ENCODE measurements at regions not wholly inside any gene's neighbourhood (a gene's known extent, or its start where the extent isn't known, plus 50 kb on each side); places are given as distances from the start of the nearest gene placed in this dataset.

DNA sequence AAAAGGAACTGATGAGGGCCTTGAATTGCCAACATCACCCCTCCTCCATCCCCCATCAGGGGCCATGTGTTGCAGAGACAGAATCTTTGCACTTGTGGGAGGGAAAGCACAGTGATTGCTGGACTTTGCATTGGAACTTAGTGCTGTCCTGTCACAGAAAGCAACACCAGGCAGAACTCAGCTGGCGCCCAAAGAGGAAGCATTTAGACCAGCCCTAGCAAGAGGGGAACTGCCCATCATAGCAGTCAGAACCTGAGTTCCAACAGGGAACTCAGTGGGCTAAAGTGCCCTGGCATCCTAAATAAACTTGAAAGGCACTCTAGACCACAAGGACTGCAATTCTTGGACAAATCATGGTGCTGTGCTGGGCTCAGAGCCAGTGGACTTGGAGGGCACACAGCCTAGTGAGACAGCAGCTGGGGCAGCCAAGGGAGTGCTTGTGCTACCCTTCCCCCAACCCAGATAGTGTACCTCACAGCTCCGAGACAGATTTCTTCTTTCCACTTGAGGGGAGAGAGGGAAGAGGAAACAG, 128.1 kb downstream of the ACTL7B start:
- Histone ChIP-seq H3K27ac (ENCODE audit: low read depth in 1 of 2, low read length in 2 of 2) (no peak overlapping the region), H3K4me1 (ENCODE audit: control insufficient read depth in 4 of 4, insufficient read depth in 4 of 4, low read length in 3 of 4) (no peaks in the 10 kb centered on the region), H3K9ac (ENCODE audit: low read depth in 1 of 2, low read length in 2 of 2) (no peak overlapping the region), H3K36me3 (ENCODE audit: control insufficient read depth in 4 of 4, insufficient read depth in 3 of 4, low read depth in 1 of 4, low read length in 3 of 4) (no peaks in the 10 kb centered on the region), H3K9me3 (ENCODE audit: control insufficient read depth in 4 of 4, low read length in 3 of 4) (peaks cover 0 to 3% (median 0%) of the 10 kb centered on the region in 4 donors), H3K4me3 (ENCODE audit: low read depth in 1 of 3, low read length in 3 of 3) (no peak overlapping the region), H3K27me3 (ENCODE audit: control insufficient read depth in 4 of 4, insufficient read depth in 4 of 4, low read length in 3 of 4) (no peaks in the 10 kb centered on the region)
- TF ChIP-seq ATF3 (IDR thresholded peaks at IDR 0.05), result no peak
- TF ChIP-seq CTCF (IDR thresholded peaks at IDR 0.05; ENCODE audit: low read depth, low read length, missing input control), result no peak
- no peak for TF ChIP-seq NR2F2 (IDR thresholded peaks at IDR 0.05)
- TF ChIP-seq MAX (IDR thresholded peaks at IDR 0.05), result no peak
- TF ChIP-seq, protein P1, sequence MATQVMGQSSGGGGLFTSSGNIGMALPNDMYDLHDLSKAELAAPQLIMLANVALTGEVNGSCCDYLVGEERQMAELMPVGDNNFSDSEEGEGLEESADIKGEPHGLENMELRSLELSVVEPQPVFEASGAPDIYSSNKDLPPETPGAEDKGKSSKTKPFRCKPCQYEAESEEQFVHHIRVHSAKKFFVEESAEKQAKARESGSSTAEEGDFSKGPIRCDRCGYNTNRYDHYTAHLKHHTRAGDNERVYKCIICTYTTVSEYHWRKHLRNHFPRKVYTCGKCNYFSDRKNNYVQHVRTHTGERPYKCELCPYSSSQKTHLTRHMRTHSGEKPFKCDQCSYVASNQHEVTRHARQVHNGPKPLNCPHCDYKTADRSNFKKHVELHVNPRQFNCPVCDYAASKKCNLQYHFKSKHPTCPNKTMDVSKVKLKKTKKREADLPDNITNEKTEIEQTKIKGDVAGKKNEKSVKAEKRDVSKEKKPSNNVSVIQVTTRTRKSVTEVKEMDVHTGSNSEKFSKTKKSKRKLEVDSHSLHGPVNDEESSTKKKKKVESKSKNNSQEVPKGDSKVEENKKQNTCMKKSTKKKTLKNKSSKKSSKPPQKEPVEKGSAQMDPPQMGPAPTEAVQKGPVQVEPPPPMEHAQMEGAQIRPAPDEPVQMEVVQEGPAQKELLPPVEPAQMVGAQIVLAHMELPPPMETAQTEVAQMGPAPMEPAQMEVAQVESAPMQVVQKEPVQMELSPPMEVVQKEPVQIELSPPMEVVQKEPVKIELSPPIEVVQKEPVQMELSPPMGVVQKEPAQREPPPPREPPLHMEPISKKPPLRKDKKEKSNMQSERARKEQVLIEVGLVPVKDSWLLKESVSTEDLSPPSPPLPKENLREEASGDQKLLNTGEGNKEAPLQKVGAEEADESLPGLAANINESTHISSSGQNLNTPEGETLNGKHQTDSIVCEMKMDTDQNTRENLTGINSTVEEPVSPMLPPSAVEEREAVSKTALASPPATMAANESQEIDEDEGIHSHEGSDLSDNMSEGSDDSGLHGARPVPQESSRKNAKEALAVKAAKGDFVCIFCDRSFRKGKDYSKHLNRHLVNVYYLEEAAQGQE (IDR thresholded peaks at IDR 0.05), result no peak
- TF ChIP-seq GABPA (IDR thresholded peaks at IDR 0.05 in 1 of 2, conservative IDR thresholded peaks at IDR 0.05 in 1 of 2), result no peak
- TF ChIP-seq, protein P2, sequence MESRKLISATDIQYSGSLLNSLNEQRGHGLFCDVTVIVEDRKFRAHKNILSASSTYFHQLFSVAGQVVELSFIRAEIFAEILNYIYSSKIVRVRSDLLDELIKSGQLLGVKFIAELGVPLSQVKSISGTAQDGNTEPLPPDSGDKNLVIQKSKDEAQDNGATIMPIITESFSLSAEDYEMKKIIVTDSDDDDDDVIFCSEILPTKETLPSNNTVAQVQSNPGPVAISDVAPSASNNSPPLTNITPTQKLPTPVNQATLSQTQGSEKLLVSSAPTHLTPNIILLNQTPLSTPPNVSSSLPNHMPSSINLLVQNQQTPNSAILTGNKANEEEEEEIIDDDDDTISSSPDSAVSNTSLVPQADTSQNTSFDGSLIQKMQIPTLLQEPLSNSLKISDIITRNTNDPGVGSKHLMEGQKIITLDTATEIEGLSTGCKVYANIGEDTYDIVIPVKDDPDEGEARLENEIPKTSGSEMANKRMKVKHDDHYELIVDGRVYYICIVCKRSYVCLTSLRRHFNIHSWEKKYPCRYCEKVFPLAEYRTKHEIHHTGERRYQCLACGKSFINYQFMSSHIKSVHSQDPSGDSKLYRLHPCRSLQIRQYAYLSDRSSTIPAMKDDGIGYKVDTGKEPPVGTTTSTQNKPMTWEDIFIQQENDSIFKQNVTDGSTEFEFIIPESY (IDR thresholded peaks at IDR 0.05), result no peak
- no peak for TF ChIP-seq YY1 (IDR thresholded peaks at IDR 0.05)
- TF ChIP-seq EGR1 (IDR thresholded peaks at IDR 0.05; ENCODE audit: low read depth in 2 of 2), result no peak
- TF ChIP-seq JUND (IDR thresholded peaks at IDR 0.05), result no peak
- TF ChIP-seq RXRA (IDR thresholded peaks at IDR 0.05), result no peak
- TF ChIP-seq RAD21 (IDR thresholded peaks at IDR 0.05), result no peak
- no peak for TF ChIP-seq SP1 (IDR thresholded peaks at IDR 0.05)
- TF ChIP-seq FOXA1 (IDR thresholded peaks at IDR 0.05), result no peak
- TF ChIP-seq HNF4A (conservative IDR thresholded peaks at IDR 0.05), result no peak
- no peak for TF ChIP-seq HNF4G (IDR thresholded peaks at IDR 0.05)
- TF ChIP-seq FOXA2 (IDR thresholded peaks at IDR 0.05), result no peak
- TF ChIP-seq TAF1 (conservative IDR thresholded peaks at IDR 0.05), result no peak
- WGBS, result 70% methylated on average over 2 of the region's 2 CpGs
- DNase-seq (ENCODE audit: low spot score), result no peak
